Liver (tissue), 8 donors: ENCODE measurements at regions not wholly inside any gene's neighbourhood (a gene's known extent, or its start where the extent isn't known, plus 50 kb on each side); places are given as distances from the start of the nearest gene placed in this dataset.

ENCODE experiments used
- DNase-seq: peaks from one replicate; pipeline ENCODE4 v3.0.0-alpha.2; 2017; ENCODE audit warnings: low spot score
- H3K27ac ChIP-seq, 2 donors: one replicate each; pipeline ENCODE4 v1.7.0; 2013; ENCODE audit warnings: inconsistent platforms in 2 of 2, low read length in 2 of 2, control low read depth in 1 of 2, low read depth in 1 of 2, mild to moderate bottlenecking in 1 of 2
- H3K27me3 ChIP-seq, 4 donors: one replicate each; pipeline versions ENCODE4 v1.6.1 to v1.7.0; 2013; ENCODE audit warnings: low read length in 3 of 4, inconsistent platforms in 1 of 4, mild to moderate bottlenecking in 1 of 4, moderate library complexity in 1 of 4; ENCODE audit not compliant: control insufficient read depth in 4 of 4, insufficient read depth in 4 of 4
- H3K36me3 ChIP-seq, 4 donors: one replicate each; pipeline versions ENCODE4 v1.6.1 to v1.7.0; 2013; ENCODE audit warnings: low read length in 3 of 4, mild to moderate bottlenecking in 3 of 4, low read depth in 1 of 4, moderate library complexity in 1 of 4; ENCODE audit not compliant: control insufficient read depth in 4 of 4, insufficient read depth in 3 of 4
- H3K4me1 ChIP-seq, 4 donors: one replicate each; pipeline versions ENCODE4 v1.6.1 to v1.7.0; 2013; ENCODE audit warnings: low read length in 3 of 4, mild to moderate bottlenecking in 3 of 4, moderate library complexity in 1 of 4; ENCODE audit not compliant: control insufficient read depth in 4 of 4, insufficient read depth in 4 of 4
- H3K4me3 ChIP-seq, 3 donors: one replicate each; pipeline versions ENCODE4 v1.6.1 to v1.7.0; 2013; ENCODE audit warnings: low read length in 3 of 3, control low read depth in 1 of 3, low read depth in 1 of 3, mild to moderate bottlenecking in 1 of 3
- H3K9ac ChIP-seq, 2 donors: one replicate each; pipeline ENCODE4 v1.7.0; 2013; ENCODE audit warnings: low read length in 2 of 2, mild to moderate bottlenecking in 2 of 2, moderate library complexity in 2 of 2, control low read depth in 1 of 2, low read depth in 1 of 2
- H3K9me3 ChIP-seq, 4 donors: one replicate each; pipeline versions ENCODE4 v1.6.1 to v1.7.0; 2013; ENCODE audit warnings: low read length in 3 of 4; ENCODE audit not compliant: control insufficient read depth in 4 of 4
- EGR1 ChIP-seq, 2 donors: IDR thresholded peaks; 2 replicates each; pipeline ENCODE4 v1.6.1; 2016 to 2018; ENCODE audit warnings: antibody characterized with exemption in 2 of 2, low read depth in 2 of 2
- FOXA1 ChIP-seq: IDR thresholded peaks from 2 replicates; pipeline ENCODE4 v1.6.1; 2016; ENCODE audit warnings: antibody characterized with exemption
- FOXA2 ChIP-seq: IDR thresholded peaks from 2 replicates; pipeline ENCODE4 v1.6.1; 2016; ENCODE audit warnings: antibody characterized with exemption
- GABPA ChIP-seq, 2 donors: IDR thresholded peaks in 1 of 2; conservative IDR thresholded peaks in 1 of 2; 2 replicates each; pipeline ENCODE4 v1.6.1; 2016; ENCODE audit warnings: antibody characterized with exemption in 2 of 2, mild to moderate bottlenecking in 1 of 2, moderate library complexity in 1 of 2
- HNF4A ChIP-seq, 2 donors: conservative IDR thresholded peaks; 2 replicates each; pipeline ENCODE4 v1.6.1; 2016; ENCODE audit warnings: antibody characterized with exemption in 2 of 2, mild to moderate bottlenecking in 2 of 2
- HNF4G ChIP-seq: IDR thresholded peaks from 2 replicates; pipeline ENCODE4 v1.6.1; 2016; ENCODE audit warnings: antibody characterized with exemption
- JUND ChIP-seq, 2 donors: IDR thresholded peaks; 2 replicates each; pipeline ENCODE4 v1.6.1; 2016; ENCODE audit warnings: antibody characterized with exemption in 2 of 2
- MAX ChIP-seq: IDR thresholded peaks from 2 replicates; pipeline ENCODE4 v1.6.1; 2016; ENCODE audit warnings: antibody characterized with exemption
- NR2F2 ChIP-seq: IDR thresholded peaks from 2 replicates; pipeline ENCODE4 v1.6.1; 2016; ENCODE audit warnings: antibody characterized with exemption
- RAD21 ChIP-seq, 2 donors: IDR thresholded peaks; 2 replicates each; pipeline ENCODE4 v1.6.1; 2016; ENCODE audit warnings: antibody characterized with exemption in 2 of 2, mild to moderate bottlenecking in 2 of 2
- RXRA ChIP-seq, 2 donors: IDR thresholded peaks; 2 replicates each; pipeline ENCODE4 v1.6.1; 2017 to 2018; ENCODE audit warnings: antibody characterized with exemption in 2 of 2, mild to moderate bottlenecking in 1 of 2
- SP1 ChIP-seq: IDR thresholded peaks from 2 replicates; pipeline ENCODE4 v1.6.1; 2018; ENCODE audit warnings: antibody characterized with exemption, mild to moderate bottlenecking
- TAF1 ChIP-seq: conservative IDR thresholded peaks from 2 replicates; pipeline ENCODE4 v1.6.1; 2016; ENCODE audit warnings: antibody characterized with exemption, mild to moderate bottlenecking
- YY1 ChIP-seq: IDR thresholded peaks from 2 replicates; pipeline ENCODE4 v1.6.1; 2016; ENCODE audit warnings: antibody characterized with exemption, mild to moderate bottlenecking
- WGBS: extraction: QIAGEN DNeasy Blood & Tissue Kit; methylation state at CpG from one replicate; pipeline ENCODE4 v1.1.7; 2013; 5-methylcytosine and 5-hydroxymethylcytosine counted together
- TF ChIP-seq, protein P1 (sequence below): IDR thresholded peaks from 2 replicates; pipeline ENCODE4 v1.6.1; 2016; ENCODE audit warnings: antibody characterized with exemption
- TF ChIP-seq, protein P2 (sequence below): fragments of 150-350 bp; IDR thresholded peaks from 2 replicates; pipeline ENCODE4 v1.5.1; 2017; ENCODE audit warnings: improper control_type of control experiment, low read depth, low read length; ENCODE audit not compliant: missing input control
- TF ChIP-seq, protein P3 (sequence below): IDR thresholded peaks from 2 replicates; pipeline ENCODE4 v1.6.1; 2016; ENCODE audit warnings: antibody characterized with exemption, mild to moderate bottlenecking
- TF ChIP-seq, protein P4 (sequence below): IDR thresholded peaks from 2 replicates; pipeline ENCODE4 v1.6.1; 2016; ENCODE audit warnings: antibody characterized with exemption
- donor health status: healthy.
- donor health status: healthy.
- donor health status: healthy.
- donor health status: healthy.
- donor health status: healthy.

DNA sequence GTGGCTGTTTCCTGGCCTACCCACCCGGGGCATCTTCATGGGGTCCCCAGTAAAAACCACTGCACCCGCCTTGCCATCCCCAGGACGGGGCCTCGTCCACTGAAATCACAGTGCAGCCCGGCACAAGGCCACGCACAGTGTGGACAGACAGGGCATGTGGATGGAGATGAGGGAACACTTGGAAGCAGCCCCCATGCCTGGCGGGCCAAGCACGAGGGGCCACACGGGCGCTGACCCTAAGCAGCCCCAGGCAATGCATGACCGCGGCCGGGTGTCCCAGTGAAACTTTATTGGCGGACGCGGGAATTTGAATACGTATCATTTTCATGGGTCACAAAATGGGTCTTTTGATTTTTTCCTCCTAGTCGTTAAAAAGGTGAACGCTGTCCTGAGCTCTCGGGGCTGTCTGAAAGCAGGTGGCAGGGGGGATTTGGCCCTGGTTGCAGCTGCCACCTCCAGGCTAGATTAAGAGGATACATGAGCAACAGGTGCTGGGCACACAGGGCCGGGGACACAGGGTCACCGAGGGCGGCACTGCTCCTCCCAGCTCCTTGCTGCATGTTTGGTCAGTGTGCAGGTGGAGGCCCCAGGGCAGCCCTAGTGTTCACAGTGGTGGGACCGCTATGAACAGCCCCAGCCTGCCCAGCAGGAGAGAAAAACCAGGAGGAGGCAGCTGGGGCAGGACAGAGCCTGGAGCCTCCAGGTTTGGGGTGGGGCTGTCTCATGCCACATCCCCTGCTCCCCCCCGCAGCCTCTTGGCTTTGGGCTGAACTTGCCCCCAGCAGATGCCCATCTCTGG, 74.9 kb upstream of the SLCO4A1 start:
- Histone ChIP-seq H3K36me3 (no peaks in the 10 kb centered on the region), H3K27me3 (peaks cover 0 to 4% (median 0%) of the 10 kb centered on the region in 4 donors), H3K27ac (no peak overlapping the region), H3K4me1 (no peaks in the 10 kb centered on the region), H3K9ac (no peak overlapping the region), H3K9me3 (peaks cover 0 to 1% (median 0%) of the 10 kb centered on the region in 4 donors), H3K4me3 (no peak overlapping the region)
- 77% methylated on average over 25 of the region's 25 CpGs for WGBS
- TF ChIP-seq MAX, result no peak
- TF ChIP-seq, protein P1, sequence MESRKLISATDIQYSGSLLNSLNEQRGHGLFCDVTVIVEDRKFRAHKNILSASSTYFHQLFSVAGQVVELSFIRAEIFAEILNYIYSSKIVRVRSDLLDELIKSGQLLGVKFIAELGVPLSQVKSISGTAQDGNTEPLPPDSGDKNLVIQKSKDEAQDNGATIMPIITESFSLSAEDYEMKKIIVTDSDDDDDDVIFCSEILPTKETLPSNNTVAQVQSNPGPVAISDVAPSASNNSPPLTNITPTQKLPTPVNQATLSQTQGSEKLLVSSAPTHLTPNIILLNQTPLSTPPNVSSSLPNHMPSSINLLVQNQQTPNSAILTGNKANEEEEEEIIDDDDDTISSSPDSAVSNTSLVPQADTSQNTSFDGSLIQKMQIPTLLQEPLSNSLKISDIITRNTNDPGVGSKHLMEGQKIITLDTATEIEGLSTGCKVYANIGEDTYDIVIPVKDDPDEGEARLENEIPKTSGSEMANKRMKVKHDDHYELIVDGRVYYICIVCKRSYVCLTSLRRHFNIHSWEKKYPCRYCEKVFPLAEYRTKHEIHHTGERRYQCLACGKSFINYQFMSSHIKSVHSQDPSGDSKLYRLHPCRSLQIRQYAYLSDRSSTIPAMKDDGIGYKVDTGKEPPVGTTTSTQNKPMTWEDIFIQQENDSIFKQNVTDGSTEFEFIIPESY, result no peak
- TF ChIP-seq SP1, result no peak
- no peak for TF ChIP-seq HNF4G
- TF ChIP-seq, protein P2, sequence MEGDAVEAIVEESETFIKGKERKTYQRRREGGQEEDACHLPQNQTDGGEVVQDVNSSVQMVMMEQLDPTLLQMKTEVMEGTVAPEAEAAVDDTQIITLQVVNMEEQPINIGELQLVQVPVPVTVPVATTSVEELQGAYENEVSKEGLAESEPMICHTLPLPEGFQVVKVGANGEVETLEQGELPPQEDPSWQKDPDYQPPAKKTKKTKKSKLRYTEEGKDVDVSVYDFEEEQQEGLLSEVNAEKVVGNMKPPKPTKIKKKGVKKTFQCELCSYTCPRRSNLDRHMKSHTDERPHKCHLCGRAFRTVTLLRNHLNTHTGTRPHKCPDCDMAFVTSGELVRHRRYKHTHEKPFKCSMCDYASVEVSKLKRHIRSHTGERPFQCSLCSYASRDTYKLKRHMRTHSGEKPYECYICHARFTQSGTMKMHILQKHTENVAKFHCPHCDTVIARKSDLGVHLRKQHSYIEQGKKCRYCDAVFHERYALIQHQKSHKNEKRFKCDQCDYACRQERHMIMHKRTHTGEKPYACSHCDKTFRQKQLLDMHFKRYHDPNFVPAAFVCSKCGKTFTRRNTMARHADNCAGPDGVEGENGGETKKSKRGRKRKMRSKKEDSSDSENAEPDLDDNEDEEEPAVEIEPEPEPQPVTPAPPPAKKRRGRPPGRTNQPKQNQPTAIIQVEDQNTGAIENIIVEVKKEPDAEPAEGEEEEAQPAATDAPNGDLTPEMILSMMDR, result no peak
- no peak for TF ChIP-seq FOXA2
- TF ChIP-seq, protein P3, sequence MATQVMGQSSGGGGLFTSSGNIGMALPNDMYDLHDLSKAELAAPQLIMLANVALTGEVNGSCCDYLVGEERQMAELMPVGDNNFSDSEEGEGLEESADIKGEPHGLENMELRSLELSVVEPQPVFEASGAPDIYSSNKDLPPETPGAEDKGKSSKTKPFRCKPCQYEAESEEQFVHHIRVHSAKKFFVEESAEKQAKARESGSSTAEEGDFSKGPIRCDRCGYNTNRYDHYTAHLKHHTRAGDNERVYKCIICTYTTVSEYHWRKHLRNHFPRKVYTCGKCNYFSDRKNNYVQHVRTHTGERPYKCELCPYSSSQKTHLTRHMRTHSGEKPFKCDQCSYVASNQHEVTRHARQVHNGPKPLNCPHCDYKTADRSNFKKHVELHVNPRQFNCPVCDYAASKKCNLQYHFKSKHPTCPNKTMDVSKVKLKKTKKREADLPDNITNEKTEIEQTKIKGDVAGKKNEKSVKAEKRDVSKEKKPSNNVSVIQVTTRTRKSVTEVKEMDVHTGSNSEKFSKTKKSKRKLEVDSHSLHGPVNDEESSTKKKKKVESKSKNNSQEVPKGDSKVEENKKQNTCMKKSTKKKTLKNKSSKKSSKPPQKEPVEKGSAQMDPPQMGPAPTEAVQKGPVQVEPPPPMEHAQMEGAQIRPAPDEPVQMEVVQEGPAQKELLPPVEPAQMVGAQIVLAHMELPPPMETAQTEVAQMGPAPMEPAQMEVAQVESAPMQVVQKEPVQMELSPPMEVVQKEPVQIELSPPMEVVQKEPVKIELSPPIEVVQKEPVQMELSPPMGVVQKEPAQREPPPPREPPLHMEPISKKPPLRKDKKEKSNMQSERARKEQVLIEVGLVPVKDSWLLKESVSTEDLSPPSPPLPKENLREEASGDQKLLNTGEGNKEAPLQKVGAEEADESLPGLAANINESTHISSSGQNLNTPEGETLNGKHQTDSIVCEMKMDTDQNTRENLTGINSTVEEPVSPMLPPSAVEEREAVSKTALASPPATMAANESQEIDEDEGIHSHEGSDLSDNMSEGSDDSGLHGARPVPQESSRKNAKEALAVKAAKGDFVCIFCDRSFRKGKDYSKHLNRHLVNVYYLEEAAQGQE, result no peak
- TF ChIP-seq RAD21 (IDR thresholded peaks at IDR 0.05), result no peak
- no peak for TF ChIP-seq GABPA (IDR thresholded peaks at IDR 0.05 in 1 of 2, conservative IDR thresholded peaks at IDR 0.05 in 1 of 2)
- no peak for TF ChIP-seq NR2F2
- TF ChIP-seq HNF4A (conservative IDR thresholded peaks at IDR 0.05), result no peak
- TF ChIP-seq TAF1, result no peak
- DNase-seq, result no peak

- H3K4me1 ChIP-seq, result no peaks in the 10 kb centered on the region
- H3K36me3 ChIP-seq, result no peaks in the 10 kb centered on the region
- peaks cover 0 to 1% (median 0%) of the 10 kb centered on the region in 4 donors for H3K9me3 ChIP-seq
- H3K27me3 ChIP-seq, result peaks cover 0 to 4% (median 0%) of the 10 kb centered on the region in 4 donors
- DNase-seq, result no peak
- no peak overlapping the region for H3K9ac ChIP-seq
- H3K27ac ChIP-seq, result no peak overlapping the region
- TF ChIP-seq, protein P4, sequence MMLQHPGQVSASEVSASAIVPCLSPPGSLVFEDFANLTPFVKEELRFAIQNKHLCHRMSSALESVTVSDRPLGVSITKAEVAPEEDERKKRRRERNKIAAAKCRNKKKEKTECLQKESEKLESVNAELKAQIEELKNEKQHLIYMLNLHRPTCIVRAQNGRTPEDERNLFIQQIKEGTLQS, result no peak
- no peak for TF ChIP-seq RAD21 (IDR thresholded peaks at IDR 0.05)
- no peak for TF ChIP-seq YY1
- no peak for TF ChIP-seq EGR1 (IDR thresholded peaks at IDR 0.05; ENCODE audit: low read depth in 2 of 2)
- TF ChIP-seq FOXA1, result no peak
- no peak for TF ChIP-seq HNF4A (conservative IDR thresholded peaks at IDR 0.05)
- TF ChIP-seq JUND (IDR thresholded peaks at IDR 0.05), result no peak
- no peak for TF ChIP-seq FOXA2
- no peak for TF ChIP-seq RXRA (IDR thresholded peaks at IDR 0.05)
- TF ChIP-seq HNF4G, result no peak
- TF ChIP-seq TAF1, result no peak
- TF ChIP-seq SP1, result no peak
- no peak for TF ChIP-seq GABPA (IDR thresholded peaks at IDR 0.05 in 1 of 2, conservative IDR thresholded peaks at IDR 0.05 in 1 of 2)
- no peak for TF ChIP-seq NR2F2
- TF ChIP-seq, protein P2, result no peak
- no peak for TF ChIP-seq MAX
- WGBS, result 81% methylated on average over 8 of the region's 8 CpGs
- no peak overlapping the region for H3K4me3 ChIP-seq
These were observed 74.3 kb upstream of the SLCO4A1 start for GRCh38 chr20:62568045-62568389.
